ENCODE measurements at regions not wholly inside any gene's neighbourhood (a gene's known extent, or its start where the extent isn't known, plus 50 kb on each side); places are given as distances from the start of the nearest gene placed in this dataset.
"Not testable (repeated sequence)": the region's sequence is repeated elsewhere in the genome, so short reads cannot be mapped to it uniquely, and the experiment has no call there.

- no peak for DNase-seq
Measured at GRCh38 chr14:38001501-38001900, 206.2 kb upstream of the SSTR1 start.

DNA sequence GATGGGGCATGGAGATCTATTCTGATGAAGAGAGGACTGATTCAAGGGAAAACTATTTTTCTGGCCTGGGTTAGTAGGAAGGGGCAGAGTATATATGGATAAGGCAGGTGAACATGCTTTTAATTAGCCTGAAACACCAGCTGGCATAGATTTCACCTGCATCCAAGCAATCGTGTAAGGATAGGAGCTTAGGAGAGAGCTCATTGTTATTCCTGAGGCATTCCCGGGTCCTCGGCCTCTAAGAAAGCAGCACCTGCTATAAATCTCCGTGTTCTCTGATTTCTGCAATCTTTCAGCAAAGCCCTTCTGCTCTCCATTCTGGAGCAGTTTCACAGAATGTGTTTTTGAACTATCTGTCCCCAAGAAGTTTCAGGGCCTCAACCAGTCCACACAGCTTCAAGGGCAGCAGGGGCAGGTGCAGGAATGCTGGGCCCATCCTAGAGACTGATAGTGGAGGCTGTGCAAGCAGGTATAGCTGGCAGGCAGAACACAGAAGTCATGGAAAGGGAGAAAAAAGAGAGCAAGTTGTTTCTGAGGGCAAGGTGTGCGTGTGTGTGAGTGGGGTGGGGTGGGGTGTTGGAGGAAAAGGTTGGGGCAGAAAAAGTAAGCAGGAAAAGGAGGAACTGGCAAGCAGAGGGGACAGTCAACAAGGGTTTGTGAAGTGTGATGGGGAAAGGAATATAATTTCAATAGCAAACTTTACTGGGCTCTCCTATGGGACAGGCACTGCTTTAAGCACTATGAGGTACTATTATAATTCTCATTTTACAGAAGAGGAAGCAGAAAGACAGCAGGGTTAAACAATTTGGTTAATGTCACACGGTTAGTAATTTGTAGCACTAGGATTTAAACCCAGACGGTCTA, 203.7 kb upstream of the SSTR1 start:
- DNase-seq, result no peak

DNA sequence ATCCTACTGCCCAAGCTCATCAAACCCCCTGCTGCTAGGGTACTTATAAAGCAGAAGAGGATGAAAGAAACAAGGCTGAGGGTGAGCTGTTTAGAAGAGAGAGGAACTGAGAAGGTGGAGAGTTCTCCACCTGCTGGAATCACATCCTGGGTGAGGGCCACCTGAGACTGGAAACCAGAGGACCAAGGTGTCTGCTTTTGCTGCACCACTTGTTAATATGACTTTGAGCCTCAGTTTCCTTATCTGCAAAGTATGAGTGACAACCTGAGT, 203.2 kb upstream of the SSTR1 start:
- no peak for DNase-seq

- not testable (repeated sequence) for DNase-seq
Measured at GRCh38 chr14:38011156-38011555, 196.5 kb upstream of the SSTR1 start.

DNA sequence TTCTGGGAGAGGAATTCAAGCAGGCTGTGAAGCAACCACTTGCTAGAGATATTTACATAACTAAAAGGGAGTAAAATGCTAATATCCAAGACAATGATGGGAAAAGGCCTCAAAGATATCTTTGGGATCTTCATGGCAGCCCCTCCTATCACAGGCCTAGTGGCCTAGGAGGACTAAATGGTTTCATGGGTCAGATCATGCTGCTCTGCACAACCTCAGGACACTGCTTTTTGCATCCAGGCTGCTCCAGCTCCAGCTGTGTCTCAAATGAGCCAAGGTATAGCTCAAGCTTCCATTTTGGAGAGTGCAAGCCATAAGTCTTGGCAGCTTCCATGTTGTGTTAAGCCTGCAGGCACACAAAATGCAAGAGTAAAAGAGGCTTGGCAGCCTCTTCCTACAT, 195.6 kb upstream of the SSTR1 start:
- no peak for DNase-seq

GRCh38 chr14:38016497-38016896, 191.2 kb upstream of the SSTR1 start:
- DNase-seq, result no peak

GRCh38 chr14:38021861-38022260, 185.8 kb upstream of the SSTR1 start:
- DNase-seq, result no peak

DNA sequence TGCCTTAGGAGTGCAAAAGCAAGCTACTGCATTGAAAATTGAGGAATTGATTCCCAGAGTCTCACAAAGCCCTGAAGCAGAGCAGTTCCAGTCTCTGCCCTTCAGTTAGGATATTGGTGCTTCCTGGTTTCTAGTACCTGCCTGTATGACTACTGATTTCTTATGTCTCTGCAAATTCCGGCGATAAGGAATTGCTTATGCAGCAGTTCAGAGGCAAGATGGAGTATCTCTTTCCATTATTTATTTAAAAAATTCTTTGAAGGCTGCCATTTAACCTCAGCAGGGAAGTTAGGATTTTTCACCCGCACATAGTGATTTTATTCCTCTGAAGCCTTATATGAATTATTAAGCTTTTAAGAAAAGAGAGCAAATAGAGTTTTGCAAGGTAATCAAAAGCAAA, 184.9 kb upstream of the SSTR1 start:
- DNase-seq, result no peak

GRCh38 chr14:38038171-38038570, 169.5 kb upstream of the SSTR1 start:
- no peak for DNase-seq

DNA sequence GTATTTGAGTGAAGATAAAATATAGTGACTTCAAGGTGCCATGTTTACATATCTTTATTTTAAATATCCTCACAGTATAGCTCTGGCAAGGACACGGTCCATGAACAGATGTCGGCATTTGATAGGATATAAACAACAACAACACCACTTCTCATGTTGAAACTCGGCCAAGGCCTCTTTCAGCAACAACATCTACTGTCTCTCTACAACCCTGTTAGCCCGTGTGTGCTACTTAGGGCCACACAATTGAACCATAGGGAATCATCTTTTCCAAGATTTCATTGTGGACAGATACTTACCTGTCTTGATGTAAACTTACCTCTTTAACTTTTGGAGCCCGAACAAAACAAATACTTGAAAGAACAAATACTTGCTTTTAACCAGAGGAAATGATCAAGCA, 168.7 kb upstream of the SSTR1 start:
- DNase-seq, result peak; percentile 10

GRCh38 chr14:38039496-38039895, 168.2 kb upstream of the SSTR1 start:
- peak; percentile 4 for DNase-seq

GRCh38 chr14:38040411-38040810, 167.3 kb upstream of the SSTR1 start:
- DNase-seq, result no peak

DNA sequence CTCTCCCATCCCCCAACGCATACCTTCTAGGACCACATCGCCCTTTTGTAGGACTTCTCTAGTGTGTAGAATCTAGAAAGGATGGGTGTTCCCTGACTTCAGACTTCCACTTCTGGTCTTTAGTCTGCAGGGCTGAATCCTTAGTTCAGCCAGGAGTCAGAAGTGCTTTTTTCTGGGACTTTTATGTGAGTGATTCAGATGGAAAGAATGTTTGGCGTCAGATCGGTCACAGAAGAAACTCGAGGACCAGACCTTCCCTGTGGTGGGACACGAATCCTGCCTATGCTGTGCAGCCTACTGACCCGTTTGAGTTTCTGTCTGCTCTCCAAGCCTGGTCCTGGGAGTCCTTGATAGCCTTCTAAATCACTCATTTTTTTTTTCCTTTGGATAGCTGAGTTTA, 165.4 kb upstream of the SSTR1 start:
- DNase-seq, result no peak

- DNase-seq, result no peak
Measured at GRCh38 chr14:38044710-38045109, 163.0 kb upstream of the SSTR1 start.

GRCh38 chr14:38045461-38045860, 162.2 kb upstream of the SSTR1 start:
- DNase-seq, result no peak

GRCh38 chr14:38046160-38046559, 161.5 kb upstream of the SSTR1 start:
- DNase-seq, result no peak

- DNase-seq, result no peak
Measured at GRCh38 chr14:38047195-38047902, 160.4 kb upstream of the SSTR1 start.

DNA sequence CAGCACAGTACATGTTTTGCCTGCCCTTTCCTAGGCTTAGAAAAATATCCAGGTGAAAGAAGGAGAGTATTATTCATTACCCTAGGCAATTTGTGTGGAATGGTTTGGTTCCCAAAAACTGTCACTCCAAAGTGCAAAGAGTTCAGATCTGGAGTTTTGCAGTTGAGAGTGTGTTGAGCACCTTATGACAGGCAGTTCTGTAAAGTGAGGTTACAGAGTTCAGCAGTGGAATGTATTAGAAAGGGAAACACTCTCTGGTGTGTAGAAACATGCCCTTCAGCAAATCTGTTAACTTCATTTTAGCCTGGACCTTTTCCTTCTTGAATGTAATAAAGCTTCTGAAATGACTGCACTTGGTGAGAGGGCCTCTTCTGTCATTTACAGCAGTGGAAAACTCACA, 154.0 kb upstream of the SSTR1 start:
- no peak for DNase-seq

GRCh38 chr14:38056270-38056669, 151.4 kb upstream of the SSTR1 start:
- no peak for DNase-seq

DNA sequence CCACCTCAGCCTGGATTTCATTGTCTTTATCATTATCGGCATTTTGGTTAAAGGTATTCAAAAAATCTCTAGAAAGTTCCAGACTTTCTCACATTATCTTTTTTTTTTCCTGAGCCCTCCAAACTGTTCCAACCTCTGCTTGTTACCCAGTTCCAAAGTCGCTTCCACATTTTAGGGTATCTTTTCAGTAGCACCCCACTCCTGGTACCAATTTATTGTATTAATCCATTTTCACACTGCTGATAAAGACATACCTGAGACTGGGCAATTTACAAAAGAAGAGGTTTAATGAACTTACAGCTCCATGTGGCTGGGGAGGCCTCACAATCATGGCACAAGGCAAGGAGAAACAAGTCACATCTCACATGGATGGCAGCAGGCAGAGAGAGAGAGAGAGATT, 145.5 kb upstream of the SSTR1 start:
- DNase-seq, result not testable (repeated sequence)

- DNase-seq, result no peak
Measured at GRCh38 chr14:38063711-38064320, 143.9 kb upstream of the SSTR1 start.

- DNase-seq, result no peak
Measured at GRCh38 chr14:38065106-38065762, 142.5 kb upstream of the SSTR1 start.

- no peak for DNase-seq
Measured at GRCh38 chr14:38070061-38070588, 137.6 kb upstream of the SSTR1 start.

All from DMS 273 treated with DMSO at 0.1 percent for 48 hours (cell line).